NCI-H2227 (cell line): ENCODE measurements at regions not wholly inside any gene's neighbourhood (a gene's known extent, or its start where the extent isn't known, plus 50 kb on each side); places are given as distances from the start of the nearest gene placed in this dataset.

Experiments
- DNase-seq: peaks from one replicate; lab custom pipeline; 2025; ENCODE audit not compliant: unreplicated experiment; lab: John Stamatoyannopoulos, UW

DNA sequence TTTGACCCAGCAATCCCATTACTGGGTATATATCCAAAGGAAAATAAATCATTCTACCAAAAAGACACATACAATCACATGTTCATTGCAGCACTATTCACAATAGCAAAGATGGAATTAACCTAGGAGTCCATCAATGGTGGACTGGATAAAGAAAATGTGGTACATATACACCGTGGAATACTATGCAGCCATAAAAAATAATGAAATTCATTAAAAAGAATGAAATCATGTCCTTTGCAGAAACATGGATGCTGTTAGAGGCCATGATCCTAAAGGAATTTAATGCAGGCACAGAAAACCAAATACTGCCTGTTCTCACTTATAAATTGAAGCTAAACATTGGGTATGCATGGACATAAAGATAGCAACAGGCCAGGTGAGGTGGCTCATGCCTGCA, 61.9 kb upstream of the BMP6 start:
- no peak for DNase-seq

DNA sequence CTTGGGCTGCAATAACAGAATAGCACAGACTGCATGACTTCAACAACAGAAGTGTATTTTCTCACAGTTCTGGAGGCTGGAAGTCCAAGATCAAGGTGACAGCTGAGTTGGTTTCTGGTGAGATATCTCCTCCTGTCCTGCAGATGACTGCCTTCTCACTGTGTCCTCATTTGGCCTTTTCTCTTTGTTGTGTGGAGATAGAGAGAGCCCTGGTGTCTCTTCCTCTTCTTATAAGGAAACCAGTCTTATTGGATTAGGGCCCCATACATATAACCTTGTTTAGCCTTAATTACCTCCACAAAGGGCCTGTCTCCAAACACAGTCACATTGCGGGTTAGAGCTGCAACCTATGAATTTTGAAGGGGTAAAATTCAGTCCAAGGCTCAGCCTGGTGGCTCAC, 57.0 kb upstream of the BMP6 start:
- no peak for DNase-seq

GRCh38 chr6:7669742-7670141, 56.2 kb upstream of the BMP6 start:
- DNase-seq = no peak

GRCh38 chr6:7671076-7671475, 54.8 kb upstream of the BMP6 start:
- no peak for DNase-seq

DNA sequence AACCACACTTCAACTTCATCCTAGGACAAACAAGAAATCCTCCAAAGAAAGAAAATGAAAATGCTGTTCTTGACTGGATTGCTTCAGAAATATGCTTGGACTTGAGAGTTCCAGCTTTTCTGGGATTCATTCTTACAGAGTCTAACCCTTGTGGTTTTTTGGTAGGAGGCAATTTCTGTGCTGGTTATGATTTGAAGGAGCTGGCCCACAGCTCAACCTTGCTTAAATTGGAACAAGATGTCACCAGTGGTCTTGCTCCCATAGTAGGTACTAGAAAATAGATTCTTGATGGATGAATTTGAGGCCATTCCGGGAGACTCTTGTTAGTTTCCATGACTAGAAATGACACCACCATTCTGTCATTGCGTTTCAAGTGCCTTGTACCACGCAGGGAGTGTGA, 54.3 kb upstream of the BMP6 start:
- no peak for DNase-seq

- no peak for DNase-seq
These were observed 53.5 kb upstream of the BMP6 start for GRCh38 chr6:7672066-7673062.

- peak; percentile 42 for DNase-seq
These were observed 52.8 kb upstream of the BMP6 start for GRCh38 chr6:7673063-7673536.

DNA sequence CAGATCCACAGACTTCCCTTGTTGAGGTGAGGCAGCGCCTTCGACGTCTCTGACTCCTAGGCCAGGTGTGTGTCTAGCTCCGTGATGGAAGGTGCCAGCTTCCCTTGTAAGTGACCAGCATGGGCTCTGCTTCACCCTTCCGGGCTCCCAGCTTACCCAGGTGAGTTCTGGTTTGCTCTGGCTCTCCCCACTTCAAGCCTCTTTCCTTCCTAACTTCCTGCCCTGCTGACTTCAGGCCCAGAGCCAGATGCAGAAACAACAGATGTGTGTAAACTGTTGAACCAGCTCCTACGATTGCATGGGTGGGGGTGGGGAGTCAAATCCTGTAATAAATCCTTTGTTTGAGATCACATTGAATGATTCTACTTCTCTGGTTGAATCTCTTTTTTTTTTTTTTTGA, 51.6 kb upstream of the BMP6 start:
- DNase-seq = no peak

DNA sequence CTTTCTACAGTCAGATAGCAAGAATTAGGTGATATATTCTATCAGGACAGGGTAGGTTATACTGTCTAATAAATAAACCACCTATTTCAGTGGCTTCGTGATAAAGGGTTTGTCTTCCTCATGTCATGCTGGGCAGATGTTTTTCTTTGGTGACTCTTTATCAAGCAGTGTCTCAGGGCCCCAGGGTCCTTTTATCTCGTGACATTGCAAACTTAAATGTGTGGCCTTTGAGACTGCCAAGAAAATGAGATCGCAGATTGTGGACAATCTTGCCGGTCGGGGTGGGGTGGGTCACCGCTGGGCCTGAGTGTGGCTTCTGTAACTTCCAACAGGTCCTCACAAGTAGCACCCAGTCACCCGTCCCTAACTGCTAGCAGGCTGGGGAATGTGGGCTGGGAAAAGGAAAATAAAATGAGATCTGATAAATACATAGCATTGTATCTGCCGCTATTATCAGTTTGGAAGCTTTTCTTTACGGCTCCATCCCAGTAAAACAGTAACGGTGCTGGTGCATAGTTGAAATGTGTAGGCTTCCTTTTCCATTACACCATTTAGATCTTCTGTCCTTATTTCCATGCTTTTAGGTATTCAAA, 50.5 kb upstream of the BMP6 start:
- no peak for DNase-seq
